NCI-H1105 treated with DMSO at 0.1 percent for 48 hours (cell line): ENCODE measurements at regions not wholly inside any gene's neighbourhood (a gene's known extent, or its start where the extent isn't known, plus 50 kb on each side); places are given as distances from the start of the nearest gene placed in this dataset.

Experiments
- DNase-seq: peaks from one replicate; lab custom pipeline; 2025; lab: John Stamatoyannopoulos, UW

GRCh38 chr22:25350551-25350971 is 131.1 kb downstream of the CRYBB2 start:
- no peak for DNase-seq

GRCh38 chr22:25351631-25352293 is 132.3 kb downstream of the CRYBB2 start:
- DNase-seq: no peak

- no peak for DNase-seq
These were observed 132.8 kb downstream of the CRYBB2 start for GRCh38 chr22:25352294-25352680.

GRCh38 chr22:25353516-25354445 is 134.3 kb downstream of the CRYBB2 start:
- DNase-seq: no peak

GRCh38 chr22:25354456-25354855 is 135.0 kb downstream of the CRYBB2 start:
- no peak for DNase-seq

- DNase-seq: no peak
These were observed 137.7 kb downstream of the CRYBB2 start for GRCh38 chr22:25357132-25357455.

- DNase-seq: no peak
These were observed 138.4 kb downstream of the CRYBB2 start for GRCh38 chr22:25357606-25358420.

- no peak for DNase-seq
These were observed 139.2 kb downstream of the CRYBB2 start for GRCh38 chr22:25358421-25359170.

- no peak for DNase-seq
These were observed 140.3 kb downstream of the CRYBB2 start for GRCh38 chr22:25359601-25360261.

GRCh38 chr22:25360411-25360810 is 141.0 kb downstream of the CRYBB2 start:
- no peak for DNase-seq

GRCh38 chr22:25360891-25361645 is 141.6 kb downstream of the CRYBB2 start:
- no peak for DNase-seq

- no peak for DNase-seq
These were observed 142.4 kb downstream of the CRYBB2 start for GRCh38 chr22:25361899-25362214.

GRCh38 chr22:25362215-25362882 is 142.9 kb downstream of the CRYBB2 start:
- peak; percentile 45 for DNase-seq

- DNase-seq: no peak
These were observed 143.4 kb downstream of the CRYBB2 start for GRCh38 chr22:25362883-25363240.

- no peak for DNase-seq
These were observed 144.0 kb downstream of the CRYBB2 start for GRCh38 chr22:25363474-25363873.

GRCh38 chr22:25364281-25364680 is 144.8 kb downstream of the CRYBB2 start:
- DNase-seq: no peak

- DNase-seq: no peak
These were observed 145.3 kb downstream of the CRYBB2 start for GRCh38 chr22:25364736-25365241.

- no peak for DNase-seq
These were observed 146.2 kb downstream of the CRYBB2 start for GRCh38 chr22:25365491-25366261.

GRCh38 chr22:25366408-25366807 is 147.0 kb downstream of the CRYBB2 start:
- no peak for DNase-seq
